K562 (cell line): ENCODE measurements at regions not wholly inside any gene's neighbourhood (a gene's known extent, or its start where the extent isn't known, plus 50 kb on each side); places are given as distances from the start of the nearest gene placed in this dataset.
A peak's percentile ranks its signal among the peaks of the same experiment; 100 is the strongest.

Experiments used
- ATAC-seq: fragments of 200-7000 bp; cut with Tn5 transposase; 3 replicates; pipeline ENCODE4 v1.9.1; 2020; ENCODE audit warnings: moderate library complexity
- BruUV-seq: library from RNA; stranded (reverse); fragments of 400-500 nt; replicated peaks from 2 replicates; lab custom pipeline; 2021; lab: Mats Ljungman, UMichigan
- CTCF ChIA-PET: fragments of 300-600 bp; formaldehyde crosslinking; extraction: SDS; loops from one replicate; lab custom pipeline; 2021; ENCODE audit warnings: low intra/inter-chr PET ratio; lab: Yijun Ruan, JAX
- POLR2A ChIA-PET: fragments of 300-600, 350-650 bp; sonication (Branson Sonifier 250); formaldehyde crosslinking; extraction: SDS; loops from one replicate; lab custom pipeline; 2021; ENCODE audit warnings: antibody characterized with exemption, inconsistent platforms; lab: Yijun Ruan, JAX
- DNase-seq, 4 experiments: peaks; one replicate each; pipeline versions ENCODE4 v3.0.0 to v3.0.0-alpha.2; 2011 to 2018; ENCODE audit warnings: low spot score in 3 of 4, mixed read lengths in 3 of 4; ENCODE audit errors: extremely low read depth in 1 of 4
- FAIRE-seq: peaks from 2 replicates; lab custom pipeline; 2011; peaks lifted over from hg19 to GRCh38; lab: Jason Lieb, UNC
- H2AFZ ChIP-seq: 2 replicates; pipeline ENCODE4 v1.6.0; 2011; ENCODE audit warnings: low read depth, low read length, control low read depth, inconsistent platforms
- H3K27ac ChIP-seq: fragments of 200-600 bp; 3 replicates; pipeline ENCODE4 v1.8.0; 2011; ENCODE audit warnings: low read depth, mild to moderate bottlenecking, control low read depth, inconsistent platforms, low read length, moderate library complexity, mixed read lengths; ENCODE audit errors: extremely low read depth
- H3K27me3 ChIP-seq, 2 experiments: fragments of 300-600 bp in 1 of 2; 2 replicates in 1 of 2; 3 replicates in 1 of 2; pipeline versions ENCODE4 v1.6.0 to v1.8.0; 2011; ENCODE audit warnings: inconsistent platforms in 2 of 2, low read length in 2 of 2, mild to moderate bottlenecking in 1 of 2, mixed read lengths in 1 of 2, moderate library complexity in 1 of 2; ENCODE audit not compliant: control insufficient read depth in 2 of 2, insufficient read depth in 2 of 2
- H3K36me3 ChIP-seq: fragments of 300-600 bp; 3 replicates; pipeline ENCODE4 v1.8.0; 2011; ENCODE audit warnings: mild to moderate bottlenecking, low read length, inconsistent platforms; ENCODE audit not compliant: control insufficient read depth, insufficient read depth
- H3K4me1 ChIP-seq, 2 experiments: fragments of 200-600 bp in 1 of 2; replicated peaks in 1 of 2; 2 replicates in 1 of 2; 3 replicates in 1 of 2; pipeline versions ENCODE4 v1.5.1 to v1.8.0; 2011; ENCODE audit warnings: inconsistent platforms in 2 of 2, low read length in 2 of 2, mild to moderate bottlenecking in 1 of 2, mixed read lengths in 1 of 2, moderate library complexity in 1 of 2; ENCODE audit not compliant: control insufficient read depth in 2 of 2, insufficient read depth in 2 of 2
- H3K4me2 ChIP-seq: 2 replicates; pipeline ENCODE4 v1.6.1; 2011; ENCODE audit warnings: low read length, control low read depth, inconsistent platforms, mixed read lengths; ENCODE audit not compliant: insufficient read depth
- H3K4me3 ChIP-seq: fragments of 200-600 bp; sonication (generic), shearing (Covaris generic); 2 replicates; pipeline ENCODE4 v1.5.1; 2016; ENCODE audit warnings: control low read depth, inconsistent platforms
- H3K79me2 ChIP-seq: fragments of 200-600 bp; 3 replicates; pipeline ENCODE4 v1.8.0; 2011; ENCODE audit warnings: low read length, inconsistent platforms; ENCODE audit not compliant: control insufficient read depth, insufficient read depth
- H3K9ac ChIP-seq, 2 experiments: 2 replicates each; pipeline versions ENCODE4 v1.6.0 to v1.6.1; 2011; ENCODE audit warnings: low read depth in 2 of 2, low read length in 2 of 2, control low read depth in 1 of 2, inconsistent platforms in 1 of 2, mild to moderate bottlenecking in 1 of 2, mixed read lengths in 1 of 2; ENCODE audit not compliant: insufficient read depth in 1 of 2
- H3K9me1 ChIP-seq: one replicate; pipeline ENCODE4 v1.6.0; 2011; ENCODE audit warnings: inconsistent platforms, mild to moderate bottlenecking, low read length, moderate library complexity; ENCODE audit not compliant: control insufficient read depth, insufficient read depth
- H3K9me3 ChIP-seq: replicated peaks from 2 replicates; pipeline ENCODE4 v1.5.1; 2011; ENCODE audit warnings: low read depth, low read length, inconsistent platforms; ENCODE audit not compliant: control insufficient read depth, insufficient read depth
- H4K20me1 ChIP-seq: replicated peaks from 2 replicates; pipeline ENCODE4 v1.6.1; 2011; ENCODE audit warnings: low read length, inconsistent platforms, mixed read lengths; ENCODE audit not compliant: control insufficient read depth, insufficient read depth
- BCOR ChIP-seq: fragments of 450-650 bp; IDR thresholded peaks from 2 replicates; pipeline ENCODE4 v1.6.1; 2016
- BRD9 ChIP-seq: fragments of 450-650 bp; IDR thresholded peaks from 2 replicates; pipeline ENCODE4 v1.6.1; 2018; ENCODE audit warnings: low read depth; ENCODE audit not compliant: partially characterized antibody
- CTCF ChIP-seq, 3 experiments: IDR thresholded peaks in 2 of 3; conservative IDR thresholded peaks in 1 of 3; 2 replicates each; pipeline ENCODE4 v1.5.1; 2011 to 2012; ENCODE audit warnings: low read length in 3 of 3, mild to moderate bottlenecking in 3 of 3, control low read depth in 2 of 3, improper control_type of control experiment in 1 of 3, inconsistent platforms in 1 of 3, low read depth in 1 of 3, mixed read lengths in 1 of 3, moderate library complexity in 1 of 3; ENCODE audit not compliant: insufficient read depth in 2 of 3
- KDM2B ChIP-seq: fragments of 250-450 bp; sonication (Bioruptor Pico); IDR thresholded peaks from 2 replicates; pipeline ENCODE4 v1.8.0; 2021; ENCODE audit warnings: mild to moderate bottlenecking, moderate library complexity
- MYNN ChIP-seq, 2 experiments: sonication (generic); formaldehyde crosslinking in 1 of 2; IDR thresholded peaks; 2 replicates each; pipeline versions ENCODE4 v1.5.0 to v1.6.1; 2016 to 2020; ENCODE audit warnings: antibody characterized with exemption in 1 of 2, missing genetic modification reagents in 1 of 2
- PCBP1 ChIP-seq: fragments of 200-400 bp; formaldehyde crosslinking; IDR thresholded peaks from 2 replicates; pipeline ENCODE4 v1.6.1; 2018; ENCODE audit warnings: mild to moderate bottlenecking, low read depth, low read length; ENCODE audit not compliant: poor library complexity, severe bottlenecking
- PRMT5 ChIP-seq: sonication (generic); formaldehyde crosslinking; IDR thresholded peaks from 2 replicates; pipeline ENCODE4 v1.5.0; 2020; ENCODE audit warnings: missing genetic modification reagents
- PTTG1 ChIP-seq: fragments of 450-650 bp; IDR thresholded peaks from 2 replicates; pipeline ENCODE4 v1.6.1; 2016; ENCODE audit warnings: low read depth, mild to moderate bottlenecking, missing genetic modification characterization, missing compliant biosample characterization
- RFX1 ChIP-seq: fragments of 450-650 bp; IDR thresholded peaks from 2 replicates; pipeline ENCODE4 v1.6.1; 2016; ENCODE audit warnings: mild to moderate bottlenecking, moderate library complexity
- RFX7 ChIP-seq: fragments of 250-450 bp; sonication (Bioruptor Pico); IDR thresholded peaks from 2 replicates; pipeline ENCODE4 v1.5.1; 2021; ENCODE audit warnings: mild to moderate bottlenecking
- SAFB ChIP-seq: fragments of 200-400 bp; formaldehyde crosslinking; IDR thresholded peaks from 2 replicates; pipeline ENCODE4 v1.6.1; 2017; ENCODE audit warnings: low read depth, low read length, borderline replicate concordance
- SRF ChIP-seq, 2 experiments: fragments of 250-450, 450-650 bp in 1 of 2; sonication (Bioruptor Pico) in 1 of 2; sonication (generic) in 1 of 2; formaldehyde crosslinking; IDR thresholded peaks; 2 replicates each; pipeline versions ENCODE4 v1.5.0 to v1.5.1; 2020 to 2022; ENCODE audit warnings: mild to moderate bottlenecking in 1 of 2, missing genetic modification reagents in 1 of 2
- STAT6 ChIP-seq: sonication (generic); formaldehyde crosslinking; IDR thresholded peaks from 2 replicates; pipeline ENCODE4 v1.8.1; 2023; ENCODE audit warnings: mild to moderate bottlenecking, missing genetic modification reagents
- TOE1 ChIP-seq, 2 experiments: fragments of 450-650 bp in 1 of 2; sonication (generic) in 1 of 2; formaldehyde crosslinking in 1 of 2; IDR thresholded peaks; 2 replicates each; pipeline versions ENCODE4 v1.7.1 to v1.8.0; 2016 to 2022; ENCODE audit warnings: borderline replicate concordance in 2 of 2, mild to moderate bottlenecking in 2 of 2, antibody characterized with exemption in 1 of 2, inconsistent platforms in 1 of 2, low read depth in 1 of 2, missing genetic modification reagents in 1 of 2, moderate library complexity in 1 of 2
- ZC3H8 ChIP-seq: fragments of 450-650 bp; IDR thresholded peaks from 2 replicates; pipeline ENCODE4 v1.6.1; 2017
- ZNF165 ChIP-seq: fragments of 250-450 bp; sonication (Bioruptor Pico); IDR thresholded peaks from 2 replicates; pipeline ENCODE4 v1.4.0; 2020; ENCODE audit warnings: borderline replicate concordance
- ZNF253 ChIP-seq: fragments of 250-450 bp; sonication (Bioruptor Pico); conservative IDR thresholded peaks from 2 replicates; pipeline ENCODE4 v1.6.1; 2021; ENCODE audit warnings: mild to moderate bottlenecking
- ZNF316 ChIP-seq: fragments of 450-650 bp; IDR thresholded peaks from 2 replicates; pipeline ENCODE4 v1.6.1; 2016
- ZNF79 ChIP-seq: fragments of 250-450 bp; sonication (Bioruptor Pico); IDR thresholded peaks from 2 replicates; pipeline ENCODE4 v1.4.0; 2020; ENCODE audit warnings: low read depth, mild to moderate bottlenecking, moderate library complexity
- WGBS: fragments of 100-300 bp; shearing (Covaris generic); methylation state at CpG from one replicate; pipeline ENCODE4 v1.1.6; 2016; ENCODE audit warnings: low coverage, mixed read lengths; ENCODE audit not compliant: insufficient coverage; ENCODE audit errors: missing lambda C conversion rate; 5-methylcytosine and 5-hydroxymethylcytosine counted together
- in situ Hi-C: fragments of 300-500 bp; cut with MboI; formaldehyde crosslinking; loops from 4 replicates; pipeline ENCODE4 v1.15.0; 2018; ENCODE audit warnings: inconsistent platforms, mixed read lengths
- intact Hi-C: fragments of 100-400 bp; cut with micrococcal nuclease; formaldehyde crosslinking; loops from 2 replicates; pipeline ENCODE4 v1.14.2; 2022

GRCh38 chr5:135106136-135106535 lies 72.1 kb upstream of the PITX1 start (continued):
- TF ChIP-seq CTCF (IDR thresholded peaks at IDR 0.05 in 2 of 3, conservative IDR thresholded peaks at IDR 0.05 in 1 of 3; ENCODE audit: insufficient read depth in 2 of 3, low read depth in 1 of 3, low read length in 3 of 3): peak in 1 of 3 experiments; percentile 22; a peak in 1 of 6 replicates
- TF ChIP-seq, all 486 proteins: peak for 3

GRCh38 chr5:135105105-135105484 lies 71.1 kb upstream of the PITX1 start:
- Histone ChIP-seq H3K9ac (no peak overlapping the region), H3K4me3 (no peak overlapping the region), H3K36me3 (no peaks in the 10 kb centered on the region), H3K4me1 (peaks cover 9 to 19% of the 10 kb centered on the region in 2 experiments; a peak in 4 of 5 replicates), H3K4me2 (no peak overlapping the region), H3K9me3 (no peaks in the 10 kb centered on the region), H3K9me1 (no peaks in the 10 kb centered on the region), H2AFZ (no peak overlapping the region), H3K27me3 (no peaks in the 10 kb centered on the region), H3K27ac (no peak overlapping the region), H3K79me2 (no peaks in the 10 kb centered on the region), H4K20me1 (no peaks in the 10 kb centered on the region)
- CTCF ChIA-PET: no interaction called here
- intact Hi-C loops: no loop called here
- WGBS: 50% methylated on average over 3 of the region's 3 CpGs
- DNase-seq (no peak), FAIRE-seq (no peak), ATAC-seq (no peak)
- BruUV-seq: no TSS peak
- no peak for TF ChIP-seq ZNF79 (CRISPR knock-in tag)
- TF ChIP-seq PRMT5 (CRISPR knock-in tag): no peak
- no peak for TF ChIP-seq ZC3H8
- no peak for TF ChIP-seq ZNF316
- no peak for TF ChIP-seq STAT6 (CRISPR knock-in tag)
- TF ChIP-seq BRD9: no peak
- TF ChIP-seq TOE1 (IDR thresholded peaks at IDR 0.05; ENCODE audit: borderline replicate concordance): no peak
- no peak for TF ChIP-seq TOE1 (CRISPR knock-in tag; IDR thresholded peaks at IDR 0.05; ENCODE audit: borderline replicate concordance, low read depth)
- TF ChIP-seq PTTG1 (tag): no peak
- TF ChIP-seq MYNN (IDR thresholded peaks at IDR 0.05): no peak
- TF ChIP-seq MYNN (CRISPR knock-in tag; IDR thresholded peaks at IDR 0.05): no peak
- TF ChIP-seq PCBP1: no peak
- no peak for TF ChIP-seq SAFB
- no peak for TF ChIP-seq ZNF253 (CRISPR knock-in tag)
- no peak for TF ChIP-seq BCOR
- no peak for TF ChIP-seq KDM2B (CRISPR knock-in tag)
- no peak for TF ChIP-seq SRF (CRISPR knock-in tag; IDR thresholded peaks at IDR 0.05)
- no peak for TF ChIP-seq ZNF165 (CRISPR knock-in tag)
- no peak for TF ChIP-seq RFX7 (CRISPR knock-in tag)
- TF ChIP-seq RFX1: no peak
- POLR2A ChIA-PET: interaction anchor here (0.7 to 2.0 kb wide), 6 partner anchors 9 to 69 kb away, joined by 3 to 6 read pairs (median 4); no protein-coding TSS in a partner anchor
- in situ Hi-C loops: no loop called here
